ENCODE measurements at regions not wholly inside any gene's neighbourhood (a gene's known extent, or its start where the extent isn't known, plus 50 kb on each side); places are given as distances from the start of the nearest gene placed in this dataset.
A peak's percentile ranks its signal among the peaks of the same experiment; 100 is the strongest.

GRCh38 chr14:71320107-71320733 lies 413.0 kb downstream of the PCNX1 start, which contains the start of gene SIPA1L1:
Gene SIPA1L1 (plus strand): TSS chr14:71320476.
- H3K4me3 ChIP-seq (replicated peaks; ENCODE audit: low read depth, low read length): peak within 1 kb of the TSS; percentile 77
- DNase-seq (ENCODE audit: extremely low read depth, low read depth): peak; percentile 94
- no peak for TF ChIP-seq CTCF (IDR thresholded peaks at IDR 0.05; ENCODE audit: low read depth, low read length, missing control alignments)

- no peak for TF ChIP-seq CTCF (IDR thresholded peaks at IDR 0.05; ENCODE audit: low read depth, low read length, missing control alignments)
- peak overlapping the region; percentile 77 for H3K4me3 ChIP-seq (replicated peaks; ENCODE audit: low read depth, low read length)
- no peak for DNase-seq (ENCODE audit: extremely low read depth, low read depth)
These were observed 413.7 kb downstream of the PCNX1 start for GRCh38 chr14:71320734-71321573.

GRCh38 chr14:71321574-71322315 lies 414.5 kb downstream of the PCNX1 start:
- TF ChIP-seq CTCF (IDR thresholded peaks at IDR 0.05; ENCODE audit: low read depth, low read length, missing control alignments): no peak
- no peak for DNase-seq (ENCODE audit: extremely low read depth, low read depth)
- H3K4me3 ChIP-seq (replicated peaks; ENCODE audit: low read depth, low read length): peak overlapping the region; percentile 77

- peak; percentile 25 for DNase-seq (ENCODE audit: extremely low read depth, low read depth)
- TF ChIP-seq CTCF (IDR thresholded peaks at IDR 0.05; ENCODE audit: low read depth, low read length, missing control alignments): peak; percentile 53
- H3K4me3 ChIP-seq (replicated peaks; ENCODE audit: low read depth, low read length): peak overlapping the region; percentile 77
These were observed 415.5 kb downstream of the PCNX1 start for GRCh38 chr14:71322655-71323250.

GRCh38 chr14:71324767-71325272 lies 417.6 kb downstream of the PCNX1 start:
- DNase-seq (ENCODE audit: extremely low read depth, low read depth): no peak
- no peak overlapping the region for H3K4me3 ChIP-seq (replicated peaks; ENCODE audit: low read depth, low read length)
- TF ChIP-seq CTCF (IDR thresholded peaks at IDR 0.05; ENCODE audit: low read depth, low read length, missing control alignments): no peak

GRCh38 chr14:71327691-71328090 lies 420.4 kb downstream of the PCNX1 start:
- no peak for TF ChIP-seq CTCF (IDR thresholded peaks at IDR 0.05; ENCODE audit: low read depth, low read length, missing control alignments)
- no peak for DNase-seq (ENCODE audit: extremely low read depth, low read depth)
- no peak overlapping the region for H3K4me3 ChIP-seq (replicated peaks; ENCODE audit: low read depth, low read length)

Measured in HFF-Myc (cell line).